HG03457 (cell line): ENCODE measurements at regions not wholly inside any gene's neighbourhood (a gene's known extent, or its start where the extent isn't known, plus 50 kb on each side); places are given as distances from the start of the nearest gene placed in this dataset.
"Not testable (repeated sequence)": the region's sequence is repeated elsewhere in the genome, so short reads cannot be mapped to it uniquely, and the experiment has no call there.

ENCODE experiments used
- ATAC-seq: cut with Tn5 transposase; IDR thresholded peaks from one replicate; pipeline ENCODE4 v1.9.1; 2021; ENCODE audit warnings: moderate number of reproducible peaks; ENCODE audit not compliant: unreplicated experiment

- no peak for ATAC-seq
Measured at GRCh38 chr5:108696951-108697715, 50.6 kb upstream of the FER start.

- no peak for ATAC-seq
Measured at GRCh38 chr5:108696407-108696806, 51.3 kb upstream of the FER start.

GRCh38 chr5:108688485-108688884 lies 59.2 kb upstream of the FER start:
- no peak for ATAC-seq

- no peak for ATAC-seq
Measured at GRCh38 chr5:108687595-108688200, 60.0 kb upstream of the FER start.

GRCh38 chr5:108686676-108687075 lies 61.0 kb upstream of the FER start:
- ATAC-seq = no peak

- ATAC-seq = not testable (repeated sequence)
Measured at GRCh38 chr5:108685448-108686216, 62.1 kb upstream of the FER start.

GRCh38 chr5:108681079-108681921 lies 66.4 kb upstream of the FER start:
- peak; percentile 92 for ATAC-seq

- no peak for ATAC-seq
Measured at GRCh38 chr5:108678091-108678490, 69.6 kb upstream of the FER start.

GRCh38 chr5:108675736-108676135 lies 72.0 kb upstream of the FER start:
- ATAC-seq = no peak

GRCh38 chr5:108672639-108673038 lies 75.1 kb upstream of the FER start:
- no peak for ATAC-seq

GRCh38 chr5:108670591-108671289 lies 77.0 kb upstream of the FER start:
- ATAC-seq = no peak

- ATAC-seq = no peak
Measured at GRCh38 chr5:108669462-108669861, 78.2 kb upstream of the FER start.

GRCh38 chr5:108661590-108662219 lies 86.0 kb upstream of the FER start:
- no peak for ATAC-seq

- no peak for ATAC-seq
Measured at GRCh38 chr5:108661024-108661423, 86.7 kb upstream of the FER start.

- no peak for ATAC-seq
Measured at GRCh38 chr5:108660291-108660690, 87.4 kb upstream of the FER start.

GRCh38 chr5:108659531-108659930 lies 88.2 kb upstream of the FER start:
- no peak for ATAC-seq

- no peak for ATAC-seq
Measured at GRCh38 chr5:108655750-108656450, 91.8 kb upstream of the FER start.

GRCh38 chr5:108654051-108654450 lies 93.6 kb upstream of the FER start:
- no peak for ATAC-seq

- ATAC-seq = no peak
Measured at GRCh38 chr5:108653201-108653600, 94.5 kb upstream of the FER start.
